GM23248 (cell line): ENCODE measurements at regions not wholly inside any gene's neighbourhood (a gene's known extent, or its start where the extent isn't known, plus 50 kb on each side); places are given as distances from the start of the nearest gene placed in this dataset.

Source experiments
- EZH2 ChIP-seq: fragments of 200-600 bp; sonication (generic); IDR thresholded peaks from 2 replicates; pipeline ENCODE4 v1.6.1; 2018; ENCODE audit warnings: antibody characterized with exemption, mild to moderate bottlenecking; ENCODE audit not compliant: insufficient read depth, poor library complexity, severe bottlenecking
- EZH2phosphoT487 ChIP-seq: fragments of 200-600 bp; sonication (generic); IDR thresholded peaks from 2 replicates; pipeline ENCODE4 v1.6.1; 2018; ENCODE audit warnings: antibody characterized with exemption, moderate library complexity, mild to moderate bottlenecking, low read depth; ENCODE audit not compliant: insufficient read depth

DNA sequence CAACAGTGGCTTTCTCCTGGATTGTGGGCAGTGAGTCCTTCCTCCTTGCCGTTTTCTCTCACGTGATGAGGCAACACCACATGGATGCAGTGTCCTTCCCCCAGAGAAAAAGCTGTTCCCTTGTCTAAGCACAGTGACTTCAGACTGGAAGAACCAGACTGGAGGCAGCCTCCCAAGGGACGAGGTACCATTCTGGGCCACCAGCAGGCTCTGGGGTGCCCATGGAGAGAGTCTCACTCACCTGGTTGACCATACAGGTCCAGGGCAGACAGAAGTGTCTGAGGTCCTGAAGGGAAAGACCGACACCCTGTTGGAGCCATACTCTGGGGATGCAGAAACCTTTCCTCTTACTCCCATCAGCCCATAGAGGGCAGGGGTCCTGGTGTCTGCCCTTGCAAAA is 69.2 kb upstream of the DOCK1 start:
- no peak for TF ChIP-seq EZH2phosphoT487
- TF ChIP-seq EZH2: no peak
